ENCODE measurements at regions not wholly inside any gene's neighbourhood (a gene's known extent, or its start where the extent isn't known, plus 50 kb on each side); places are given as distances from the start of the nearest gene placed in this dataset.

- DNase-seq: no peak
Observed at GRCh38 chr2:8399731-8400130, 282.1 kb upstream of the ID2 start.

- DNase-seq: no peak
Observed at GRCh38 chr2:8400196-8400595, 281.7 kb upstream of the ID2 start.

- peak; percentile 54 for DNase-seq
Observed at GRCh38 chr2:8402222-8402621, 279.6 kb upstream of the ID2 start.

GRCh38 chr2:8403876-8404275, 278.0 kb upstream of the ID2 start:
- no peak for DNase-seq

GRCh38 chr2:8405334-8405733, 276.5 kb upstream of the ID2 start:
- DNase-seq: no peak

- DNase-seq: no peak
Observed at GRCh38 chr2:8406271-8406670, 275.6 kb upstream of the ID2 start.

GRCh38 chr2:8407332-8407731, 274.5 kb upstream of the ID2 start:
- DNase-seq: no peak

GRCh38 chr2:8408560-8409460, 273.0 kb upstream of the ID2 start:
- no peak for DNase-seq

- no peak for DNase-seq
Observed at GRCh38 chr2:8409461-8410260, 272.2 kb upstream of the ID2 start.

- no peak for DNase-seq
Observed at GRCh38 chr2:8412082-8412481, 269.8 kb upstream of the ID2 start.

- no peak for DNase-seq
Observed at GRCh38 chr2:8412586-8412985, 269.3 kb upstream of the ID2 start.

- no peak for DNase-seq
Observed at GRCh38 chr2:8413589-8414135, 268.2 kb upstream of the ID2 start.

GRCh38 chr2:8414946-8415879, 266.6 kb upstream of the ID2 start:
- DNase-seq: no peak

- no peak for DNase-seq
Observed at GRCh38 chr2:8416001-8416571, 265.8 kb upstream of the ID2 start.

- DNase-seq: no peak
Observed at GRCh38 chr2:8416849-8417832, 264.7 kb upstream of the ID2 start.

- DNase-seq: no peak
Observed at GRCh38 chr2:8418721-8419120, 263.1 kb upstream of the ID2 start.

GRCh38 chr2:8421658-8422449, 260.0 kb upstream of the ID2 start:
- no peak for DNase-seq

GRCh38 chr2:8422450-8422800, 259.4 kb upstream of the ID2 start:
- DNase-seq: no peak

- no peak for DNase-seq
Observed at GRCh38 chr2:8424997-8425900, 256.6 kb upstream of the ID2 start.

Data from NCI-H1092 (cell line).